ENCODE measurements at regions not wholly inside any gene's neighbourhood (a gene's known extent, or its start where the extent isn't known, plus 50 kb on each side); places are given as distances from the start of the nearest gene placed in this dataset.
"Not testable (repeated sequence)": the region's sequence is repeated elsewhere in the genome, so short reads cannot be mapped to it uniquely, and the experiment has no call there.

DNA sequence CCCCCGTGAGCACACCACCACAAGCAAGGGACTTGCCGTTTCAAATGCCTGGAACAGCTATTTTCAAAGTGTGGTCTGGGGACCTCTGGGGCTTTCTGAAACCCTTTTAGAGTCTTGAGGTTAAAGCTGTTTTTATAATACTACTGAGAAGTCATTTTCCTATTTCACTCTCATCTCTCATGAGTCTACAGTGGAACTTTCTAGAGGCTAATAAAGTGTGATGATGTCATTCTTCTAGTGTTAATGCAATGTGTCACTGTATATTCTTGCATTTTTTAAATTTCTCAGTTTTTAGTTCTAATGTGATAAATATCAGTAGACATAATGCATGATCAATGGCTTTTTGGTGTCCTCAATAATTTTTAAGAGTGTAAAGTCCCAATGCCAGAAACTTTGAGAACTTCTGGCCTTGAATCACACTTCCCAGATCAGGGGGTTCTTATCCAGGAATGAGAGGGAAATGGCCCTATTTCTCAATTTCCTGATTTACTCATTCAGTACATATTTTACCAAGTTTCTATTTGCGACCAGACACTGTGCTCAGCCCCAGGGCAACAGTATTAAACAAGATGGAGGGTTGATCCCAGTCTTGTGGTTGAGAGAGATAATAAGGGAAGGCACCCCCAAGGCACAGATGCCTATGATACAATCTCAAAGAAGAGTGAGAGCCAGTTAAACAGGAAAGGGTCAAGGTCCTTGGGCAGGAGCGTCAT, 444.0 kb downstream of the HS3ST3B1 start:
- in situ Hi-C loops (cut with HindIII; ENCODE audit: low sequenced_read_pairs): no loop called here

- in situ Hi-C loops (cut with HindIII; ENCODE audit: low sequenced_read_pairs): no loop called here
These were observed 440.6 kb downstream of the HS3ST3B1 start for GRCh38 chr17:14741491-14741890.

DNA sequence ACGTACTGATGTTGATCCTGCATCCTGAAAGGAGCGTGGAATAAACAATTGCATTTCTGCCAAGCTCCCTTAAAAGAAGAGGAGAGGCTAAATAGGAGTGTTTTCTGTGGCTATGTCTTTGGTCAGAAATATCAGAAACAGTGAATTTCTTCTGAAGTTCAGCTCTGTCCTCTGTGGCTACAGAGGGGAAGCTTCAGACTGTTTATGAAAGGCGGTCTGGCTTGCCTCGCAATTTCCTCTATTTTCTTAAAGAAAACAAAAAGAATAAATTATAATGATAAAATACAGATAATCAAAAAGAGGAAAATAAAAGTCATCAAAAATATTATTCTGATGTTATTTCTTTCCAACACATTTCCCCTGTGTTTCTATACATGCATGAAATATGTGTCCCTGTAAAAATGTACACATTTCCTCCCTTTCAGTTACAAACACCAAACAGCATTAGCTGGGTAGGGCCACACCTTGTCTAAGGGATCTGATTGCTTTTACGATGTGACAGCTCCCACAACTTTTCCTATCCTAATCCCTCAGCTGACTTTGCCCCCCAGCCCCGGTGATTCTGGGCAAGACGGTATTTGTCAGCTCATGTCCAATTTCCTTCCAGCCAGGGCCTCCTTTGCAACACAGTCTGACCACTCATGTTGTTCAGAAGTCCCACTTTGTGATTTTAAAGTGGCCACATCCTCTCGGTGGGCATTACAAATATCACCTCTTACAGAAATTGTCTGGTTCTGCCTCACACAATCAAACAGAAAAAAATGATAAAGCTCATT, 439.0 kb downstream of the HS3ST3B1 start:
- in situ Hi-C loops (cut with HindIII; ENCODE audit: low sequenced_read_pairs): no loop called here

- in situ Hi-C loops (cut with HindIII; ENCODE audit: low sequenced_read_pairs): no loop called here
These were observed 437.7 kb downstream of the HS3ST3B1 start for GRCh38 chr17:14738652-14738988.

DNA sequence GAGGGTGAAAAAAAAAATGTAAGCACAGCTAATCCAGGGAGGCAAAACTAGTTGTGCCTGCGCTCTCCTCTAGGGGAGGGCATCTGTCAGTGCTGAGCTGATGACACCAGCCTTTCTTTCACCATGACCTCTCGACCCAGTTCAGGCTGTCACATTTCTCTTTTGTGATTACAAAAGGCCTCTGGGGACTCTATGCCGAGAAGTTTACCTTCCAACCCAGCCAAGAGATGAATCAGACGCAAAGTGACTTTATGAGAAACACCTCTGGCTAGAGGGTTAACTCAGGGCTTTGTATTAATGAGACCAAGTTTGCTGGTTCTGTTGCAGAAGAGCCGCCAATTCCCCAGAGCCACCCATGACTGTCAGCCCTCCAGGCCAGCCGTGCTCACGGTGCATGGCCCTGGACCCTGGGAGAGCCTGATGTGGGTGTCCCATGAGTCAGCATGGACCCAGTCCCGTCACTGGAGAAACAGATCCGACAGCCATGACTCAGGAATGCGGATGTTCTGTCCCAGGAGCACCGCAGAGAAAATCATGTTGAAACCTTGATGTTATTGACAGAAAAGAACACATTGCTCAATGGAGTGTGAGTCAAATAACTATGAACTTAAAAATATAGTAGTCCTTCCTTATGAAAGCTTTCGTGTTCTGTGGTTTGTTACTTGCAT, 437.2 kb downstream of the HS3ST3B1 start:
- in situ Hi-C loops (cut with HindIII; ENCODE audit: low sequenced_read_pairs): no loop called here

DNA sequence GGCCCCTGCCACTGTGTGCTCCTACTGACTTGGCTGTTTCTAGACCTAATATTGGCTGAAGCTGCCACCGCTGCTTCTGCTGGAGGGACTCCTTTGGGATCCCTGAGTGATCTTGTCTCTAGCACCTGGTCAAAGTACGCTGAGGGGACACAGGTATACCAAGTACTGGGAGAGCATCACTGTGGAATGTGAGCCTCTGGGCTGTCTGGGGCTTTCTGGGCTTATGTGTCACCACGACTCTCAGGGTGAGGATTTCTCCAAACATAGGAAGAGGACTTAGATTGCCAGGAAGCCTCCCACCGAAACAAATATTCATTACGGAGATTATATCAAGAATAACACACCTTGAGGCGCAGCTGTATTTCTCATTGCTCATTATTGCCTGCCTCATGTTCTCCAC, 435.8 kb downstream of the HS3ST3B1 start:
- in situ Hi-C loops (cut with HindIII; ENCODE audit: low sequenced_read_pairs): no loop called here

- in situ Hi-C loops (cut with HindIII; ENCODE audit: low sequenced_read_pairs): no loop called here
These were observed 432.5 kb downstream of the HS3ST3B1 start for GRCh38 chr17:14733376-14733775.

DNA sequence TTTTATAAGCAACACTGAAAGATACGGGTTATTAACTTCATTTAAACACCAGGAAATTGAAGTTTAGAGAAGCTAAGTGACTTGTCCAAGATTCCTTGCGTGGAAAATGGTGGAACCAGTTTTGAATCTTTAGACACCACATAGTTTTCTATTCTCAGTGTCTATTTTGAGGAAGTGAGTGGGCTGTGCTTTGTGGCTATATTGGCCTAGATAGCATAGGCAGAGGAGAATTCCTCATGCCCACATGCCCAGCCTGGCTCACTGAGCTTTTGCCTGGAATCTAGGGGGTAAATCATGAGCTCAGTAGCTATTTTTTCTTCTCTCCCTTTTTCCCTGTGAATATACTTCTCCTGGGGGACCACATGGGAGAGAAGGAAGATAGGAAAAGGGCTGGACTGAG, 431.3 kb downstream of the HS3ST3B1 start:
- in situ Hi-C loops (cut with HindIII; ENCODE audit: low sequenced_read_pairs): no loop called here

GRCh38 chr17:14731591-14731990, 430.7 kb downstream of the HS3ST3B1 start:
- in situ Hi-C loops (cut with HindIII; ENCODE audit: low sequenced_read_pairs): no loop called here

- in situ Hi-C loops (cut with HindIII; ENCODE audit: low sequenced_read_pairs): no loop called here
These were observed 429.9 kb downstream of the HS3ST3B1 start for GRCh38 chr17:14730821-14731220.

DNA sequence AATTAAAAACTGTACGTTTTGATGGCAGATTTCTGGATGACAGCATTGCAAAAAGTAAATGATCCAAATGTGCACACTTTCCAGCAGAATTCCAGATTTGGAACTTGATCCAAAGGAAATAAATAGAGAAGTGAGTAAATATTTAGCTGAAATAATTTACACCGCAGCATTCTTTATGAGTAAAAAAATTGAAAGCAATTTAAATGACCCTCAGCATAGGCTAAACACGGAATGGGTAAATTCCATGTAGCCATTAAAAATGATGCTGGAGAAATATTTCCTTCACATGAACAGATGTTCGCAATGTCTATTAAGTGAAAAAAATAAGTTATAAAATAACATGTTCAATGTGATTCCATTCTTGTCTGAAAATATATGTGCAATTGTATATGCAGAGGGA, 424.8 kb downstream of the HS3ST3B1 start:
- in situ Hi-C loops (cut with HindIII; ENCODE audit: low sequenced_read_pairs): no loop called here

DNA sequence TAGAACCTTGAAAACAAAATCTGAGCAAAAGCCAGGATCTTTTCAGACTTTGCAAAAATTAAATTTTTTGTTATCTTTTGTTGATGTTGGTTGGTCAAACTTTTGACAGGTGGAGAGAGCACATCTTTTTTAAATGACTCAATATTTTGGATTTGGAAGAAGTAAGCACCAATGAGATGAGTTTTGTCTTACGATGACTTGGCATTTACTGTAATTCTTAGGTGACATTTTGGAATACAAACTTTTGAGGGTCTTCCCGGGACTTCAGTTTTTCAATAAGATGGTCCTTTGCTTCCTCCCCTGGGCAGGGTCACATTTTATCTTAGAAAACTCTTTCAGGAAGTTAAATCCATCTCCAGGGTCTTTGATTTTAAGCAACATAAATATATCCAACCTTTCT, 423.9 kb downstream of the HS3ST3B1 start:
- in situ Hi-C loops (cut with HindIII; ENCODE audit: low sequenced_read_pairs): no loop called here

DNA sequence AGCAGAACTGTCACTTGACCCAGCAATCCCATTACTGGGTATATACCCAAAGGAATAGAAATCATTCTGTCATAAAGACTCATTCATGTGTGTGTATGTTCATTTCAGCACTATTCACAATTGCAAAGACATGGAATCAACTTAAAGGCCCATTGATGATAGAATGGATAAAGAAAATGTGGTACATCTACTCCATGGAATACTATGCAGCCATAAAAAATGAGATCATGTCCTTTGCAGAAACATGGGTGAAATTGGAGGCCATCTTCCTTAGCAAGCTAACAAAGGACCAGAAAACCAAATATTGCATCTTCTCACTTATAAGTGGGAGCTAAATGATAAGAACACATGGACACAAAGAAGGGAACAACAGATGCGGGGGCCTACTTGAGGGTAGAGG, 422.5 kb downstream of the HS3ST3B1 start:
- in situ Hi-C loops (cut with HindIII; ENCODE audit: low sequenced_read_pairs): not testable (repeated sequence)

GRCh38 chr17:14719942-14720341, 419.1 kb downstream of the HS3ST3B1 start:
- in situ Hi-C loops (cut with HindIII; ENCODE audit: low sequenced_read_pairs): no loop called here

GRCh38 chr17:14717859-14718258, 417.0 kb downstream of the HS3ST3B1 start:
- in situ Hi-C loops (cut with HindIII; ENCODE audit: low sequenced_read_pairs): no loop called here

DNA sequence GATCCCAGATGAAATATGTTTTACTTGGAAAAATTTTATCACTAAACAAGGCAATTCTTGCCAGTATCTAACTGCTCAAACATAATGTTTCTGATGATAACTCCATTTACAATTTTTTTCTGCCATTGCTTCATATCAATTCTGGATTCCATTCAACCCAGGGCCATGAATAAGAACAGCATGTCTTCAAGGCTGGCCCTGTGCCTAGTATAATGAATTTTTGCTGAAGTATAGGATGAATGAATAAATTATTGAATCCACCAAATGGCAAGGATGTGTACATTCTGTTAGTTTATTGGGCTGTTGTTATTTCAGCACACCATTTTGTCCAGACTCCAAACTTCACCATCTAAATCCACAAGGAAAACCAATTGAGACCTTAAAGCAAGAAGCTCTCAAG, 414.7 kb downstream of the HS3ST3B1 start:
- in situ Hi-C loops (cut with HindIII; ENCODE audit: low sequenced_read_pairs): no loop called here

DNA sequence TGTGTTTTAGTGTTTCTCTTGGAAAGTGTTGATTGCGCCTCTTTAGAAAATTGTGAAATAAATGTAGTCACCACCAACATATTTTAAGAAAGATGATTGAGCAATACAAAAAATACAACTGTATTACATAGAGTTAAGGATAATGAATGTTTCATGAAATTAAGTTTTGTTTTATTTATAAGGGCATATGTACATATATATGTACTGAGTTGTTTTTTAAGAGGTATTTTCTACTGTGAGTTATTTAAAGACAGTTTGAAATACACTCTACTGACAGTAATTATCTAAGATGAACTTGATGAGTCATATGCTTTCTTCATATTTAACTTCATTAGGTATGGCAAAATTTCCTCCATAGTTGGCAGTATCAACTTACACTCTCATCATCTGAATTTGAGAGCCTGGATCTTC, 411.7 kb downstream of the HS3ST3B1 start:
- in situ Hi-C loops (cut with HindIII; ENCODE audit: low sequenced_read_pairs): no loop called here

- in situ Hi-C loops (cut with HindIII; ENCODE audit: low sequenced_read_pairs): no loop called here
These were observed 403.2 kb downstream of the HS3ST3B1 start for GRCh38 chr17:14704121-14704520.

DNA sequence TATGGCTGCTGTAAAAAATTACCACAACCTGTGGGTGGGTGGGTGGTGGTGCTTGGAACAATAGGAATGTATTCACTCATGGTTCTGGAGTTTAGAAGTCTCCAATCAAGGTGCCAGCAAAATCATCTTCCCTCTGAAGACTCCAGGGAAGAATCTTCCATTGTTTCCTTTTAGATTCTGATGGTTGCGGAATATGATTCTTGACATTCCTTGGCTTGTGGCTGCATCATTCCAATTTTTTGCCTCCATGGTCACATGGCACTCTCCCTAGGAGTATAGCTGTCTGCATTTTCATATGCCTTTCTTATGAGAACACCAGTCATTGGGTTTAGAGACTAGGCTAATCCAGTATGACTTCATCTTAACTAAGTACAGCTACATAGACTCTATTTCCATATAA, 401.0 kb downstream of the HS3ST3B1 start:
- in situ Hi-C loops (cut with HindIII; ENCODE audit: low sequenced_read_pairs): no loop called here

GRCh38 chr17:14699574-14700185, 398.8 kb downstream of the HS3ST3B1 start:
- in situ Hi-C loops (cut with HindIII; ENCODE audit: low sequenced_read_pairs): no loop called here

GRCh38 chr17:14693382-14693781, 392.5 kb downstream of the HS3ST3B1 start:
- in situ Hi-C loops (cut with HindIII; ENCODE audit: low sequenced_read_pairs): no loop called here

DNA sequence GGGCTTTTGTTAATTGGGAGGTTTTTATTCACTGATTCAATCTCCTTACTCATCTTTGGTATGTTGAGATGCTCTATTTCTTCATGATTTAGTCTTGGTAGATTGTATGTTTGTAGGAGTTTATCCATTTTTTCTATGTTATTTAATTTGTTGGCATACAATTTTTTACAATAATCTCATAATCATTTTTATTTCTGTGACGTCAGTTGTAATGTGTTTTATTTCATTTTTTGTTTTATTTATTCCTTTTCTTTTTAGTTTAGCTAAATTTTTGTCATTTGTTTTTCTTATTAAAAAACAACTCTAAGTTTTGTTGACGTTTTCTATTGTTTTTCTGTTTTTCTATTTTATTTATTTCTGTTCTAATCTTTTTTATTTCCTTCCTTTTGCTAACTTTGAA, 389.8 kb downstream of the HS3ST3B1 start:
- in situ Hi-C loops (cut with HindIII; ENCODE audit: low sequenced_read_pairs): no loop called here

All from DLD1 (cell line).